ENCODE measurements at regions not wholly inside any gene's neighbourhood (a gene's known extent, or its start where the extent isn't known, plus 50 kb on each side); places are given as distances from the start of the nearest gene placed in this dataset.

DNA sequence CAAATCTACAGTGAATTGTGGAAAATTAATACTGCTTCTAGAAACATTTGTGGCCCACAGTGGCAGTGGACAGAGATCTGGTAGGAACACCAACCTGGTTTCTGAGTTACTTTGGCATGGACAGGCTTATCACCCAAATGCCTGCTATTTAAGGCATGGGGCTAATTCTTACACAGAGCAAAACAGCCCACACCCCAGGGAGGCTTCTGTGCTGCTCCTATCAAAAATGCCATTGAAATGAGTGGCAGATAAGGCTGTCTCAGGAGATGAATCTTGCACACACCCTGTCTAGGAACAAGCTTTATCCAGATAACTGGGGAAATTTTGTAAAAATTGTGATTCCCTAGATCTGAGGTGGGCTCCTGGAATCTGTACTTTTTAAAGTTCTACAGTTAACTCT lies 307.1 kb downstream of the TLE1 start:
- Histone ChIP-seq H3K27me3 (ENCODE audit: insufficient read depth, low read depth) (no peaks in the 10 kb centered on the region), H4K20me1 (ENCODE audit: insufficient read depth) (no peaks in the 10 kb centered on the region), H3K4me3 (no peak overlapping the region), H3K79me2 (ENCODE audit: low read depth) (no peaks in the 10 kb centered on the region), H3K9me3 (ENCODE audit: insufficient read depth, low read depth) (peaks cover 9% of the 10 kb centered on the region; the same call in 1 of the 2 replicates), H3K4me1 (replicated peaks; ENCODE audit: insufficient read depth) (peaks cover 23% of the 10 kb centered on the region), H3K27ac (no peak overlapping the region), H3F3A (ENCODE audit: insufficient read depth, low read depth) (peaks cover 8% of the 10 kb centered on the region; the same call in 1 of the 2 replicates), H3K36me3 (ENCODE audit: low read depth) (no peaks in the 10 kb centered on the region), H3K9me2 (ENCODE audit: insufficient read depth) (no peaks in the 10 kb centered on the region), H3K4me2 (no peak overlapping the region), H2AFZ (no peak overlapping the region)
- TF ChIP-seq, protein P1, sequence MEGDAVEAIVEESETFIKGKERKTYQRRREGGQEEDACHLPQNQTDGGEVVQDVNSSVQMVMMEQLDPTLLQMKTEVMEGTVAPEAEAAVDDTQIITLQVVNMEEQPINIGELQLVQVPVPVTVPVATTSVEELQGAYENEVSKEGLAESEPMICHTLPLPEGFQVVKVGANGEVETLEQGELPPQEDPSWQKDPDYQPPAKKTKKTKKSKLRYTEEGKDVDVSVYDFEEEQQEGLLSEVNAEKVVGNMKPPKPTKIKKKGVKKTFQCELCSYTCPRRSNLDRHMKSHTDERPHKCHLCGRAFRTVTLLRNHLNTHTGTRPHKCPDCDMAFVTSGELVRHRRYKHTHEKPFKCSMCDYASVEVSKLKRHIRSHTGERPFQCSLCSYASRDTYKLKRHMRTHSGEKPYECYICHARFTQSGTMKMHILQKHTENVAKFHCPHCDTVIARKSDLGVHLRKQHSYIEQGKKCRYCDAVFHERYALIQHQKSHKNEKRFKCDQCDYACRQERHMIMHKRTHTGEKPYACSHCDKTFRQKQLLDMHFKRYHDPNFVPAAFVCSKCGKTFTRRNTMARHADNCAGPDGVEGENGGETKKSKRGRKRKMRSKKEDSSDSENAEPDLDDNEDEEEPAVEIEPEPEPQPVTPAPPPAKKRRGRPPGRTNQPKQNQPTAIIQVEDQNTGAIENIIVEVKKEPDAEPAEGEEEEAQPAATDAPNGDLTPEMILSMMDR (conservative IDR thresholded peaks at IDR 0.05) = no peak
- TF ChIP-seq EZH2 (IDR thresholded peaks at IDR 0.05; ENCODE audit: low read depth) = no peak
- BruUV-seq (replicated peaks) = no TSS peak
- intact Hi-C loops (cut with micrococcal nuclease; ENCODE audit: unreplicated experiment) = loop anchor here (10.0 kb wide), 1 partner anchor 463 kb away; no protein-coding TSS in a partner anchor
- CTCF ChIA-PET = no interaction called here
- no peak for DNase-seq
- POLR2A ChIA-PET (ENCODE audit: unreplicated experiment) = no interaction called here

- POLR2A ChIA-PET (ENCODE audit: unreplicated experiment) = no interaction called here
- Histone ChIP-seq H3K4me3 (no peak overlapping the region), H2AFZ (no peak overlapping the region), H3K9me2 (ENCODE audit: insufficient read depth) (no peaks in the 10 kb centered on the region), H3K4me2 (no peak overlapping the region), H3K79me2 (ENCODE audit: low read depth) (no peaks in the 10 kb centered on the region), H4K20me1 (ENCODE audit: insufficient read depth) (no peaks in the 10 kb centered on the region), H3K27ac (no peak overlapping the region), H3K9me3 (ENCODE audit: insufficient read depth, low read depth) (peaks cover 9% of the 10 kb centered on the region; the same call in 1 of the 2 replicates), H3K36me3 (ENCODE audit: low read depth) (no peaks in the 10 kb centered on the region), H3F3A (ENCODE audit: insufficient read depth, low read depth) (peaks cover 8% of the 10 kb centered on the region; the same call in 1 of the 2 replicates), H3K4me1 (replicated peaks; ENCODE audit: insufficient read depth) (peaks cover 23% of the 10 kb centered on the region), H3K27me3 (ENCODE audit: insufficient read depth, low read depth) (no peaks in the 10 kb centered on the region)
- no peak for DNase-seq
- BruUV-seq (replicated peaks) = no TSS peak
- CTCF ChIA-PET = no interaction called here
- TF ChIP-seq, protein P1 (conservative IDR thresholded peaks at IDR 0.05) = no peak
- no peak for TF ChIP-seq EZH2 (IDR thresholded peaks at IDR 0.05; ENCODE audit: low read depth)
- intact Hi-C loops (cut with micrococcal nuclease; ENCODE audit: unreplicated experiment) = loop anchor here (10.0 kb wide), 1 partner anchor 463 kb away; no protein-coding TSS in a partner anchor
Observed at GRCh38 chr9:81381694-81382093, 307.7 kb downstream of the TLE1 start.

DNA sequence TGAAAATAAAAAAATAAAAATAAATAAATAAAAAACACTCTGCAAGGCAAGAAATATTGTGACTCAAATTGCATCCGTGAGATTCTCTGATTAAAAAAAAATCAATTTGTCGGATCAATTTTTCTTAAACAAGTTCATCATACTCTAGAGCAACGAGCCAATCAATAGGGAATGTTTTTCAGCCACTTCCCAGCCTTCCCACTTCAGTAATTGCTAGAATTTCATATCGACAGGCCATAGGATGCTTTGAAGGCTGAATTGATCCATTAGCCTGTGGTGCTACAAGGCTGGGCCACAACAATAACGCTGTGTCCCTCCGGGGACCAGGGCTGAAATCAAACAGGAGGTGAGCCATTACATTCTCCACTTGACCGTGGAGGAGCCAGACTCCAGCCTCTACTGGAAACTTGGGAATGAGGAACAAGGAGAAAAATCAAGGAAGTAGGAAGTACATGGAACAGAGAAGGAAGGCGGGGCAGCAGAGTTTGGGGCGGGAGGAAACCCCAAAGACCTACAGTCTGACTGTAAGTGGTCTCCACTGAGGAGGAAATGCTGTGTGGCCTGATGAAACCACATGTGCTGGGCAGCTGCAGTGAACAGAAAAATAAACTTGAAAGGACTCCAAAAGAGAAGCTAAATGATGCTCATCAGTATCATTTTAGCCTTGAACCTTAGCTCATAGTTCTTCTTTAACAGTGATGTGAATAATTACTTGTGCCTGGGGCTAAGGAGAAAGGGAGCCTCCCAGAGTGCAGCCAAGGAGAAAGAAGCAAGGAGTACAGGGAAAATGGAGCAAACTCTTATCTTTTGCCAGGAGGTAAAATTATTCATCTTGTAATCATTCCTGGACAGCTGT lies 308.6 kb downstream of the TLE1 start:
- Histone ChIP-seq H3K4me3 (no peak overlapping the region), H3F3A (ENCODE audit: insufficient read depth, low read depth) (peaks cover 8% of the 10 kb centered on the region; the same call in 1 of the 2 replicates), H3K9me2 (ENCODE audit: insufficient read depth) (no peaks in the 10 kb centered on the region), H3K27me3 (ENCODE audit: insufficient read depth, low read depth) (no peaks in the 10 kb centered on the region), H4K20me1 (ENCODE audit: insufficient read depth) (no peaks in the 10 kb centered on the region), H3K4me2 (no peak overlapping the region), H3K4me1 (replicated peaks; ENCODE audit: insufficient read depth) (peaks cover 23% of the 10 kb centered on the region), H3K9me3 (ENCODE audit: insufficient read depth, low read depth) (peaks cover 9% of the 10 kb centered on the region; the same call in 1 of the 2 replicates), H2AFZ (no peak overlapping the region), H3K36me3 (ENCODE audit: low read depth) (no peaks in the 10 kb centered on the region), H3K27ac (no peak overlapping the region), H3K79me2 (ENCODE audit: low read depth) (no peaks in the 10 kb centered on the region)
- BruUV-seq (replicated peaks) = no TSS peak
- CTCF ChIA-PET = no interaction called here
- intact Hi-C loops (cut with micrococcal nuclease; ENCODE audit: unreplicated experiment) = loop anchor here (10.0 kb wide), 1 partner anchor 464 kb away; no protein-coding TSS in a partner anchor
- TF ChIP-seq, protein P1 (conservative IDR thresholded peaks at IDR 0.05) = no peak
- no peak for TF ChIP-seq EZH2 (IDR thresholded peaks at IDR 0.05; ENCODE audit: low read depth)
- POLR2A ChIA-PET (ENCODE audit: unreplicated experiment) = interaction anchor here (0.6 kb wide), 1 partner anchor 75 kb away, joined by 9 read pairs; no protein-coding TSS in a partner anchor
- DNase-seq = no peak
